HG03354 (cell line): ENCODE measurements at regions not wholly inside any gene's neighbourhood (a gene's known extent, or its start where the extent isn't known, plus 50 kb on each side); places are given as distances from the start of the nearest gene placed in this dataset.

Experiments
- ATAC-seq: cut with Tn5 transposase; IDR thresholded peaks from one replicate; pipeline ENCODE4 v1.9.1; 2021; ENCODE audit warnings: mild to moderate bottlenecking; ENCODE audit not compliant: unreplicated experiment, poor library complexity, severe bottlenecking

DNA sequence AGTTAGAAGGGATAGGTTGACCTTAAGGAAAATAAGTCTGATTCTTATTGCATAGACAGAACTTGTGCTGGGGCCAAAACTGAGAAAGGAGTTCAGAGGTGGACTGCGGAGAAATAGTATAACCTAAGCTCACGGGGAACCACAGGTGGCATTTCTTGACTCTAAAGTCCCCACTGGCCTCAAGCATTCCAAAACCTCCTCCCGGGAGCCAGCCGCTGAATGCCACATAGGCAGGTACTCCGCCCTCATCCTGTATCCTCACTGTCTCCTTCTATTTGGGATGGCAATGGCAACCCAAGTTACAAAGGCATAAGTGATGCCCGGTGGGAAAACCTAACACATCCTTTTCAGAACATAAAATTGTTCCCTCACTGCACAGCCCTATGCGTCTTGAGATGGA, 173.0 kb downstream of the SP3 start:
- no peak for ATAC-seq

DNA sequence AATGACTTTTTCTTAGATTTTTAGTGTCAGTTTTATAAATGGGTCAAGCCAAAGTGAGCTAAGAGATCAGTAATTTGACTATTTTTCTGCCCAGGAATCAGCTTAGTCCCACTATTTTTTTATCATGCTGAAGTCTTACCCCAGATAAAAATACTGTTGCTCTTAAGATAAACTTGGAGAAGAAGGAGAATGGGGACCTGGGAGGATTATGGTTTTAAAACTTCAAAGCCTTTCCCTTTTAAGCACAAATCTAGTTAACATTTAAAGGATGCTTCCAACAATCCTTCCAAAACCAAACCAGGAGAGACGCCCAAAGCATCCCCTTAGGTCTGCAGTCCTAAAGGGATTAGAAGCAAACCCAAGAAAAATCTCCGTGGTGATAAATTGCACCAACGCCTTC, 172.4 kb downstream of the SP3 start:
- ATAC-seq, result no peak

GRCh38 chr2:173793709-173794565, 171.2 kb downstream of the SP3 start:
- ATAC-seq, result no peak

DNA sequence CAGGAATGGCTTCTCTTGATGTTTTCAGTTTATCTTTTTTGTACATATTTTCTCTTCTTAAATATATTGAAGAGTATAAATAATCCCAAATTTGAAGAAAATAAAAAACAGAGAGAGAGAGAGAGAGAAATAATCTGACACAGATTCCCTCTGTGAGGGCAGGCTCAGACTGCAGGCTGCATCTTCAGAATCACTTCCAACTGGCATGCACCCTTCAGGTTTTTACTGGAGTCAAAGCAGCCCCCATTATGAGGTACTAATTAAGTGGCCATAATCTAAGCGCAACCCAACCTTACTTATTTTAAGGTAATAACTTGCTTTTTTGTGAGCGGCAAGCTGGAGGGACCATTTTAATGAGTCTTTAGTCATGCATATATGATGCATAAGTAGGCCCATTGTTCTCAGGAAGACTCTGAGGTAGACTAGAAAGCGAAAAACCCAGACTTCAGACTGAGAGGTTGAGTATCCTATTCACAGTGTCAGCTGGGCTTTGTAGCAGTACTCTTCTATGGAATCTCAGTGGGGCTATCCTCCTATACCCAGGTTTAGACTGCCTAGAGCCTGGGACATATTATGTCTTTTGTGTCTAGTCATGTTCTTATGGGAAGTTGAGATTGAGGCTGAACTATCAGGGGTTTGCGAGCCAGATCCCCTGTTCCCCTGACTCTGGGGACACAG, 167.4 kb downstream of the SP3 start:
- no peak for ATAC-seq

GRCh38 chr2:173802518-173802917, 162.7 kb downstream of the SP3 start:
- ATAC-seq, result no peak

GRCh38 chr2:173803449-173803848, 161.7 kb downstream of the SP3 start:
- no peak for ATAC-seq

DNA sequence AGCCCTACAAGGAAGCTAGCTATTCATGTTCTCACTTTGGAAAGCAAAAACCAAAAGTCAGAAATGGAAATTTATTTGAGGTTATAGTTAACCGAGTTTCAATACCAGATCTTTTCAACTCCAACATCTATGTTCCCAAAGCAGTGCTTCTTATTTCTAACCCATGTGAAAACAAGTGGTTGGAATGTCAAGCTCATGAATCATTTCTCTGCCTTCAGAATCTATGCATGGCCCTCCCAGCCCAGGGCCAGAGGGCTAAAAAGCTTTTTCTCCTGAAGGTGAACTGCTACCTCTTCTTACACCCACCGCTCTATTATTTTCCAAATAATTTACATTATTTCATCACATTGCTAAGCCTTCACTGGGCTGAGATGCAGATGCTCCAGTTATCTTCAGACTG, 158.4 kb downstream of the SP3 start:
- no peak for ATAC-seq

GRCh38 chr2:173808718-173809117, 156.5 kb downstream of the SP3 start:
- no peak for ATAC-seq

- no peak for ATAC-seq
These were observed 152.9 kb downstream of the SP3 start for GRCh38 chr2:173812321-173812720.

- ATAC-seq, result no peak
These were observed 150.9 kb downstream of the SP3 start for GRCh38 chr2:173814306-173814705.

DNA sequence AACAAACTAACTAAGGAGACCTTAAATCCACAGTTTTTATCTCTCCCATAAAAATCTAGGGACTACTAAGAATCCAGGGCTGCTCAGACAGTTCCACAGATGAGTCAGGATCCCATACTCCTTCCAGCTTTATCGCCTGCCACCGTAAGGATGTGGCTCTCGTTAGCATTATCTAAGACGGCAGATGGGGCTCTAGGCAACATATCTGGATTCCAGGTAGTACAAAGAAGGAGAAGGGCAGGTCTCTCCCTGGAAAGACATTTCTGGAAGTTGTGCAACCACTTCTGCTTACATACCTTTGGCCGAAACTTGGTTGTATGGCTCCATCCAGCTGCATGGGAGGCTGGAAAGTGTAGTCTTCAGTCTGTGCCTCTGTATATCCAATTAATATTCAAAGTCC, 149.4 kb downstream of the SP3 start:
- no peak for ATAC-seq

DNA sequence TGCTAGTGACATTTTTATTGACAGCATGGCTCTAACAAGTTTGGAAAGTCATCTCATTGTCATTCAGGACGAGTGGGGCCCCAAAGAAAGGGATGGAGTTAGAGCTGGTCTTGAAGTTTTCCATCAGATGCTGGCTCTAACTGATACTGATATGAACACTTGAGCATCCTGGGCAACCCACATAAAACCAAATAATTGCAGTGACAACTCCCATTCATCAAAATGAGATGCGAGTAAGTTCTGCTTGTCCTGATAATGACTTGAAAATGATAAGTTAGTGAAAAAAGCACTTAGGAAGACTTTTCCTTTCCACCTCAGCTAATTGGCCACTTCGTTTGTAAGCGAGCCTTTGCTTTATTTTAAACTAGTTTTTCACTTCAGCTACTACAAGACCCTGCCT, 147.6 kb downstream of the SP3 start:
- no peak for ATAC-seq

GRCh38 chr2:173818285-173818684, 146.9 kb downstream of the SP3 start:
- no peak for ATAC-seq

DNA sequence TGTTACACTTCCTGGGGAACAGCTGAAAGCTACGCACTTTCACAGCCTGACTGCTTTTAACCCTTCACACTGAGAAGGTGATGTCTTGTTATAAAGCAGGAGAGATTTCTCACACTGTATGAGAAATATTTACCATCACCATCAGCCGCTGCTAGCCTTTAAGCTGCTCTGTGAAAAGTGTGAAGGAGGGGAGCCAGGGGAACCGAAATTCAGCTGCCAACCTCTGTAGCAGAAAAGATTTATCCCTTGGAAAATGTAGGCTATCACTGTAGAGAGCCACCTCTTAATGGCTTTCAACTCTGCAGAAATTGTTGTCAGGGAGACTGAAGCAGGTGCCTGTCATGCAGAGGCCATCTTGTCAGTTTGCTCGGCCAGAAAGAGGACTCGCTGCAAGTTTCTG, 145.3 kb downstream of the SP3 start:
- ATAC-seq, result no peak

GRCh38 chr2:173821451-173821850, 143.7 kb downstream of the SP3 start:
- no peak for ATAC-seq

- ATAC-seq, result no peak
These were observed 142.2 kb downstream of the SP3 start for GRCh38 chr2:173822889-173823542.

- no peak for ATAC-seq
These were observed 141.6 kb downstream of the SP3 start for GRCh38 chr2:173823543-173823939.

DNA sequence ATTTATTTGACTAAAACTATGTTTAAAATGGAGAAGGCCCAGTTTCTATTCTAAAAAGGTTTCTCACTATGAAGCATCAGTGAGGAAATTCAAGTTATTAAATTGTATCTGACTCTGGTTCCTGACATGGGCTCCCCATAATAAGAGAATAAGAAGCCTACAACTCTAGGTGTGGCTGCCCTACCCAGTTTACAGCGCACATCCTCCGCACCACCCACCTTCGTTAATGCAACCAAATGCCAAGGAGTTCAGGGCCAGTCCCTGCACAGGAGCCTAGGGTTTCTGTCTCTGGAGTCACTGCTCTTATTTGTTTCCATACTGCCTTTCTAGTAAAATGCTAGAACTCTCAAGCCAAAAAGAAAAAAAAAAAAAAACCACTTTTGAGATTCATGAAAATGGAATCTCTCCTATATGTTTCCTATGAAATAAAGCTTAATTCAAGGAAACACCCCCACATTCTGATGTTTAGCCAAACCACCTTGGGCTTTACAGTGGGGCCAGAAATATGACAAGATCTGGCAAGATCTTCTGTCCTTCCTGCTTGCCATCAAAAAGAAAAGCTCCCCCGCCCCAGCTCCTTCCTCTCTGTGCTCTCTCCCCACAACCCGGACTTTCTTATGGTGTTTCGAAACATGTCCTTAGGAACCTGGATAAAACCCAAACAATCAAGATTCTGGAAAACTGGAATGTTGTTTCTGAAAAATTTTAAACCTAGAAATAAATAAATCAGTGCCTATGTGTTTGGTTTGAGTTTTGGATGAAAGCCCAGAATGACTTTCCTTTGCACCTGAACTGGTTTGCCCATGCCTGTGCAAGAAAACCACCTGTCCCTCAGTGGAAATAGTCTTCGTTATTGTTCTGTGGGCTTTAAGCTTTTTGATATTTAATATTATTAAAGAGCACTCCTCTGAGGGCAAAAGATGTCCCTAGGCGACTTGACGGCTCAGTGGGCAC, 136.7 kb downstream of the SP3 start:
- ATAC-seq, result no peak

- no peak for ATAC-seq
These were observed 135.4 kb downstream of the SP3 start for GRCh38 chr2:173829727-173830126.

DNA sequence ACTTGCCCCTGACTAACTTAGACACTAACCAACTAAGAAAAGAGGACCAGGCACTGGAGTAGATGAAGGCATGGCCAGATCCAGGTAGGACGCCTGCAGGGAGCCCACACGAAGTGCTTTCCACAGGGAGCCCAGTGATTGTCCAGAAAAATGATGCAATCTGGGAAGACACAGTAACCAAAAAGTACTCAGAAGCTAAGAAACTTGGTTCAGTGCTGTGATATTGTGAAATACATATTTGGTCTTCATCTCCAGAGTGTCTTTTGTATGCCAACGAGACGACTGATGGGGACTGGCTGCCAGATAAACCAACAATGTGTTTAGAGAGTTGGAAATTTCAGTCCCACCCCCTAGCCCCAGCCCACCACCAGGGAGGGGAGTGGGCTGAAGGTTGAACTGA, 135.0 kb downstream of the SP3 start:
- ATAC-seq, result no peak
